NCI-H524 treated with DMSO at 0.1 percent for 48 hours (cell line): ENCODE measurements at regions not wholly inside any gene's neighbourhood (a gene's known extent, or its start where the extent isn't known, plus 50 kb on each side); places are given as distances from the start of the nearest gene placed in this dataset.
A peak's percentile ranks its signal among the peaks of the same experiment; 100 is the strongest.
"Not testable (repeated sequence)": the region's sequence is repeated elsewhere in the genome, so short reads cannot be mapped to it uniquely, and the experiment has no call there.

Source experiments
- DNase-seq: peaks from one replicate; lab custom pipeline; 2025; lab: John Stamatoyannopoulos, UW

- no peak for DNase-seq
Measured at GRCh38 chr15:77944002-77944867, 133.3 kb downstream of the TBC1D2B start.

- no peak for DNase-seq
Measured at GRCh38 chr15:77942611-77943211, 134.8 kb downstream of the TBC1D2B start.

DNA sequence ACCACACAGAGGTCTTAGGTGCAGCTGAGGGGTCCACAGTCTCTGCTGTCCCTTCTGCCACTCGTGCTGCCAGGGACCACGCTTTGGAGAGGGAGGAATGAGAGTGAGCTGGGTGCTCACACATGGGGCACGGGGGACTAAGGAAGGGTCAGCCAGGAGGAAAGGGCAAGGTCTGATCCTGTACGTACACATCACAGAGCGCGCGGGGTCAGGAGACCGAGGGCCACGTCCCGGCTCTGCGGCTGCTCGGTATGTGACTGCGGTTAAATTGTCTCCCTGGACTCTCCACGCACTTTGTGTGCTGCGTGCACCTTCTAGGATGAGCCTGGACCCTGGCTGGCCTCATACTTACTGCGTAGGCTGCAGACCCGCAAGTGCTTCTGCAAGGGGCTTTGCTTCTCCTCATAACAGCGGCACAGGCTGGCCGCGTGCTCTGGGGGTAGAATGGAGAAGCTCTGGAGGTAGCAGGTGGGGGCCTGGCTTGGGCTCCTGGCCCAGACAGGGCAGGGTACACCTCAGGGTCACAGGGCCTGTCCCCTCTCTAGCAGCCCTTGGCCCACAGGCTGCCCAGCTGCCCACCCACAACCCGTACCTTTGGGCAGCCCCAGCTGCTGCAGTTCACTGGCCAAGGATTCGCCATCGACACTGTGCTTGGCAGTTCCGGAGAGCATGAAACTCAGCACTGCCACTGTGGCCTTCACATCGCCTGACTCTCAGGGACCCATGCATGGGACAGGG lies 136.3 kb downstream of the TBC1D2B start:
- DNase-seq = not testable (repeated sequence)

GRCh38 chr15:77940381-77940947 lies 137.0 kb downstream of the TBC1D2B start:
- no peak for DNase-seq

- no peak for DNase-seq
Measured at GRCh38 chr15:77939851-77940250, 137.7 kb downstream of the TBC1D2B start.

- not testable (repeated sequence) for DNase-seq
Measured at GRCh38 chr15:77939026-77939425, 138.5 kb downstream of the TBC1D2B start.

DNA sequence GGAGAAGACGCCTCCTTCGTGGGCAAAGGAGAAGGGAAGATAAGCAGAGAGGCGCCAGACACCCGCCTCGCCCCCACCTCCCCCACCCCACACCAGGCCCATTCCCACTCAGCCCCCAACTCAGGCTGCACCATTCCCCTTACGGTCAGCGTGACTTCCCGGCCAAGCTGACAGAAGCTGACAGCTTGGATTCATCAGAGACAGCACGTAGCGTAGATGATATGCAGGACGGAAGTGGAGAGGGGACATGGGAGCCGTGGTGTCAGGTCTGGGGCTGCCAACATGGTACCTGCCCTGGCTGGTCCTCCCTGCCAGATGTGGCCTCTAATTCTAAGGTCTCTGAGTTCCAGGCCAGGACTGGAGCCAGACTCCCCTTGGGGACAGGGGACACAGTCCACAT lies 139.0 kb downstream of the TBC1D2B start:
- DNase-seq = not testable (repeated sequence)

DNA sequence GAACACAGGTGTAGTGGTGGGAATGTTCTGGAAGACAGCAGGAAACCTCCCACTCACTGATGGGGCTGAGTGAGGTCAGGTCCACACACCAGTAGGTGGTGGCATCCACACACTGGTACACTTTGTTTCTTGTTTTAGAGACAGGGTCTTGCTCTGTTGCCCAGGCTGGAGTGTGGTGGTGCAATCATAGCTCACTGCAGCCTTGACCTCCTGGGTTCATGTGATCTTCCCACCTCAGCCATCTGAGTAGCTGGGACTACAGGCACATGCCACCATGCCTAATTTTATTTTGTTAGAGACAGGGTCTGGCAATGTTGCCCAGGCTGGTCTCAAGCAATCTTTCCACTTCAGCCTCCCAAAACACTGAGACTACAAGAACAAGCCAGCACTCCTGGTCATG lies 140.9 kb downstream of the TBC1D2B start:
- not testable (repeated sequence) for DNase-seq

- not testable (repeated sequence) for DNase-seq
Measured at GRCh38 chr15:77934516-77934915, 143.0 kb downstream of the TBC1D2B start.

DNA sequence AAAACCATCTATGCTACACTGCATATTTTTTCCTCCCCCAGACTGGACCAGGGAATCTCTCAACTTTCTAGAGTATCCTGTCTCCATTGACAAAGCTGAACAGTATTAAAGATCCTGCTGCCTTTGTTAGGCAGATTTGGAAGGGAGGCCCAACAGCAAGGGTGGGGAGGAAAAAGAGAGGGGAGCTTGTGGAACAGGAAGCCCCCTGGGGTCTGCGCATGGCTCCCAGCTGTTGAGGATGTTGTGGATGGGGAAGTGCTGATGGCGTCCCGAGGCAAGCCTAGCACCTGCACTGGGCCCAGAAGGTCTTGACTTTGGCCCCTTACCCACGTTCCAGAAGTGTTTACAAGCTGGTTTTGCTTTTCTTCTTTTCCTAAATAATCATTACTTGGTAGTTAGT lies 146.6 kb downstream of the TBC1D2B start:
- DNase-seq = not testable (repeated sequence)

- DNase-seq = not testable (repeated sequence)
Measured at GRCh38 chr15:77930490-77930889, 147.0 kb downstream of the TBC1D2B start.

DNA sequence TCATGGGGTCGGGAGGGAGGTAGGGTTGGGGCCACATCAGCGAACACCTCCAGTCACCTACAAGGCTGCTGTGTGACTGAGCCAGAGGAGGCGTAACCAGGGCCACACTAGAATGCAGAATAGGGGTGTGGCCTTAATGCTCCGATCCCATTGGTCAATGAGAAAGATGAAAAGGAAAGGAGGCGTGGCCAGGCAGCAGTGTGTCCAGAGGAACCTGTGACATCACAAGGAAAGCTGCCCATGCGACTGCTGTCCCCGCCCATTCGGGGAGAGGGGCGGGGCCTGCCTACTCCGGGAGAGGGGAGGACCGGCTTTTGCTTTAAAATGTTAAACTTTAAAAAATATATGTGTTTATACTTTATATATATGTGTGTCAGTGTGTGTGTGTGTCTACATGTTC lies 150.7 kb downstream of the TBC1D2B start:
- not testable (repeated sequence) for DNase-seq

- DNase-seq = not testable (repeated sequence)
Measured at GRCh38 chr15:77926296-77926695, 151.2 kb downstream of the TBC1D2B start.

DNA sequence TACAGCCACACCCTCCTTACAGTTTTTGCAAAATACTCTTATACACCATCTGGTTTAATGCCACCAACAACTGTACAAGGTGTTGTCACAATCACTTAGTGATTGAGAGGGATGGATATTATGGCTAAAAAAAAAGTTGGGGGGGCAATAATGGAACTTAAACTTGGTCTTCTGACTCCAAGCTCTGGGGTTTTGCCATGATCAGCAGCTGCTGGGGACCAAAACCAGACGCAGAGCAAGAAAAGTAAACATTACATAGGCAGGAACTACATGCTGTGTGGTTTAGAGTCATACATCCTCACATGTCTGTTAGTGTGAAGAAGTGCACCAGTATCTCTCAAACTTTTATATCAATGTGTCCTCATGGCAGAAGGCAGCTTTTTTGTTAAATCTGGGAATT lies 152.4 kb downstream of the TBC1D2B start:
- not testable (repeated sequence) for DNase-seq

- DNase-seq = no peak
Measured at GRCh38 chr15:77921664-77922063, 155.8 kb downstream of the TBC1D2B start.

DNA sequence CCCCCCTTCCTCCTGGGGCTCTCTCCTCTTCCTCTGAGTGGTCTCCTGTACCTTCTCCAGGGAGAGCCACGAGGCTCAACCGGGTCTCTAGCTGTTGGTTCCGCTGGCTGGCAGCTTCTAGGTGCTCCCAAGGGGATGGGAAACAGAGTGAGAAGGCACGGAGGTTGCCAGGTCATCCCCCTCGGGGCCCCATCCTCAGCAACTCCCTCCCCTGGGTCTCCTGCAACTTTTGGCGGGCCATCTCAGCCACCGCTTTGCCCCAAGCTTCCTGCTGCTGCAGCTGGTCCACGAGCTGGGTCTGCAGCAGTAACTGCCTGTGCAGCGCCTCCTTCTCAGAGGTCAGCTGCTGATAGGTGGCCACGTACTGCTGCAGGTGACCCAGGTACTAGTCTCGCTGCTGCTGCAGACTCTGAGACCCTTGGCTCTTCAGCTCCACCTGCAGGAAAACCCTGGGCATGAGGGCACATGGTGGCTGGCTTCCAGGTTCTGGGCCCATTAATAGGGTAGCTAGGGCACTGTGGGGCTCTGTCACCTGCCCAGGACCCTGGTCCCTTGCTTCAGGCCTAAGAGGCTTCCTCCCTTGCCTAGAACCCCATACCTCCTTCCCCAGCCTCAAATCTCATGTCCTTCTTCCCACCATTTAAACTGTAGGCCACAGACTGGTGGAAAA lies 160.4 kb downstream of the TBC1D2B start:
- not testable (repeated sequence) for DNase-seq

DNA sequence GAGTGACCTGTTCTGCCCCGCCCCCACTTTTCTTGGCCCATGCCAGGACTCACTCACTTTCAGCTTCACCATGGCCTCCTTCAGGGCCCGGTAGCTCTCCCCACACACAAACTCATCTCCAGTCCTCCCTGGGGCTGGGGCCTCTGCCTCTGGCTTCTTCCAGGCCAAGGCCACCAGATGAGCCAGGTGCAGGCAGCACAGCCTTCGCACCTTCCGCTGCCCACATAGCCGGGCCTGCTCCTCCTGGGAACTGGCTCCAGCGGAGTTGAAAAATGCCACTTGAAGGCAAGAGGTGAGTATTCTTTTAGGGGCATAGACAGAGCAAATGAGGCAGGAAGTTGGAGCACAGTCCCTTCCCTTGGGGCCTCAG lies 161.6 kb downstream of the TBC1D2B start:
- DNase-seq = not testable (repeated sequence)

GRCh38 chr15:77915261-77915960 lies 162.1 kb downstream of the TBC1D2B start:
- DNase-seq = peak; percentile 71

DNA sequence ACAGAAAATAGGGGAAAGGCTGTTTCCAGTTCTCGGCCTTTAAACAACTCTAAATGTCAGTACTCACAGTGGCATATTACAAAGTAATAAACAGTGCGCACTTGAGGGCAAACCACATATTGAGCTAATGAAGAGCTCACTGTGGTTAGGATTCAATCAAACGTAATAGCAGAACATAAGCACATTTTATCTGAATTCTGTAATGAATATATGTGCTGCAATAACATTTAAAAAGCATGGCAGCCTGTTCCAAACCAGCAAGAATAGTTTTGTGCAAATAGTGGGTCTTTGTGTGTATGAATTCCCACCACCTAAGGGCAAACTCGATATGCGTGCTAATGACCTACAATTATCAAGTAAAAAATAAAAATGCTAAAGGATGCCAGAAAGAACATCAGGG lies 163.0 kb downstream of the TBC1D2B start:
- DNase-seq = not testable (repeated sequence)

DNA sequence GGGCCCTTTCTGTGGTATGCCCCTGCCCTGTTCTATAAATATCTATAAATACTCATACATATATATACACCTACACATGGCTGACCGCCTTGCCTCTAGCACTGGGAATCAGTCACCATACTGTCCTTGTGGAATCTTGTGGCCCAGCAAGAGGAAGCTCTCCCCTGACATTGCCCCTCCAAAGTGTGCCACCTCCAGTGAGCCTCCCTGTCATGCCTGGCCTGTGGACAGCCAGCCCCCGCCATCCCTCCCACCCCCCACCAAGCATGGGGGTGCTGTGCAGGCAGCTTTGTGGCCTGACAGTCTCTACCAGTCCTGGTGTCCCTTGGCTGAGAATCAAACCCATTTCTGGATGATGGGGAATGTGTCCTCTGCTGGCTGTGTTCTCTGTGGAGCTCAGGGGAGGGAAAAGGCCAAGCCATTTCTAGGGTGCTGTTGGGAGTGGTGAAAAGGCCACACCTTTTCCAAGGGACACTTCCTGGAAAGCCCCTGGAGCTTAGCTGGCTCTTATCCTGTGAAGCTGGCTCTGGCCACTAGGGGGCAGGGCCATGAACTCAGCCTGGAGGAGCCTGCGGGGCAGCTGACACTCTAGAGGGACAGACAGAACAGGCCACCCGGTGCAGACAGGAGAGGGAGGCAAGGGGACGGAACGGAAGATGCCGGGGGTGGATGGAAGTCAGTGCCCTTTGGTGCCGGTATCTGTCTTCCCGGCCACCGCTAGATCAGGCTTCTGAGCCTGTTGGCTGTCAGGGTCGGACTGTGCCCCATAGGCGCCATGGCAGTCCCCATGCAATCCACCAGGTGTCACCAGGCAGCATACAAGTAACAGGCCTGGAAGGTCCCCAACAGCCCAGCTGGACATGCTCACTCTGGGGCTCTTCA lies 167.2 kb downstream of the TBC1D2B start:
- peak; percentile 33 for DNase-seq
